GM18502 (cell line): ENCODE measurements at regions not wholly inside any gene's neighbourhood (a gene's known extent, or its start where the extent isn't known, plus 50 kb on each side); places are given as distances from the start of the nearest gene placed in this dataset.

Experiments
- ATAC-seq: cut with Tn5 transposase; IDR thresholded peaks from one replicate; pipeline ENCODE4 v1.9.1; 2021; ENCODE audit warnings: mild to moderate bottlenecking; ENCODE audit not compliant: unreplicated experiment, poor library complexity

GRCh38 chr3:170734043-170734734, 135.8 kb downstream of the RPL22L1 start:
- ATAC-seq, result no peak

- no peak for ATAC-seq
These were observed 137.2 kb downstream of the RPL22L1 start for GRCh38 chr3:170732660-170733245.

GRCh38 chr3:170731281-170731680, 138.7 kb downstream of the RPL22L1 start:
- no peak for ATAC-seq

- no peak for ATAC-seq
These were observed 139.8 kb downstream of the RPL22L1 start for GRCh38 chr3:170730071-170730812.

- no peak for ATAC-seq
These were observed 141.8 kb downstream of the RPL22L1 start for GRCh38 chr3:170728181-170728580.

- ATAC-seq, result no peak
These were observed 141.9 kb upstream of the SLC7A14 start for GRCh38 chr3:170727754-170728153.

- ATAC-seq, result no peak
These were observed 141.2 kb upstream of the SLC7A14 start for GRCh38 chr3:170726976-170727661.

- ATAC-seq, result no peak
These were observed 139.4 kb upstream of the SLC7A14 start for GRCh38 chr3:170725285-170725731.

- ATAC-seq, result no peak
These were observed 138.9 kb upstream of the SLC7A14 start for GRCh38 chr3:170724599-170725280.

- no peak for ATAC-seq
These were observed 137.4 kb upstream of the SLC7A14 start for GRCh38 chr3:170723241-170723640.

GRCh38 chr3:170721563-170721962, 135.7 kb upstream of the SLC7A14 start:
- ATAC-seq, result no peak

GRCh38 chr3:170719300-170719699, 133.4 kb upstream of the SLC7A14 start:
- ATAC-seq, result no peak

GRCh38 chr3:170718848-170719247, 133.0 kb upstream of the SLC7A14 start:
- ATAC-seq, result no peak

- no peak for ATAC-seq
These were observed 131.8 kb upstream of the SLC7A14 start for GRCh38 chr3:170717410-170718402.

- ATAC-seq, result no peak
These were observed 130.4 kb upstream of the SLC7A14 start for GRCh38 chr3:170716172-170716805.

- no peak for ATAC-seq
These were observed 129.0 kb upstream of the SLC7A14 start for GRCh38 chr3:170714562-170715535.

GRCh38 chr3:170714122-170714521, 128.2 kb upstream of the SLC7A14 start:
- ATAC-seq, result no peak
